NCI-H1694 treated with DMSO at 0.1 percent for 48 hours (cell line): ENCODE measurements at regions not wholly inside any gene's neighbourhood (a gene's known extent, or its start where the extent isn't known, plus 50 kb on each side); places are given as distances from the start of the nearest gene placed in this dataset.
A peak's percentile ranks its signal among the peaks of the same experiment; 100 is the strongest.
"Not testable (repeated sequence)": the region's sequence is repeated elsewhere in the genome, so short reads cannot be mapped to it uniquely, and the experiment has no call there.

Source experiments
- DNase-seq: peaks from one replicate; lab custom pipeline; 2025; lab: John Stamatoyannopoulos, UW

GRCh38 chr3:107942244-107942643, 148.6 kb downstream of the CD47 start:
- DNase-seq = no peak

GRCh38 chr3:107939691-107940442, 151.0 kb downstream of the CD47 start:
- DNase-seq = no peak

- peak; percentile 23 for DNase-seq
Observed at GRCh38 chr3:107938143-107938542, 152.7 kb downstream of the CD47 start.

GRCh38 chr3:107934808-107935207, 156.0 kb downstream of the CD47 start:
- DNase-seq = no peak

- no peak for DNase-seq
Observed at GRCh38 chr3:107933450-107933849, 157.4 kb downstream of the CD47 start.

GRCh38 chr3:107931326-107931725, 159.5 kb downstream of the CD47 start:
- no peak for DNase-seq

- no peak for DNase-seq
Observed at GRCh38 chr3:107929088-107929487, 161.7 kb downstream of the CD47 start.

GRCh38 chr3:107928084-107928445, 162.8 kb downstream of the CD47 start:
- no peak for DNase-seq

- DNase-seq = peak; percentile 33
Observed at GRCh38 chr3:107927361-107928083, 163.3 kb downstream of the CD47 start.

GRCh38 chr3:107925851-107926250, 165.0 kb downstream of the CD47 start:
- no peak for DNase-seq

- DNase-seq = no peak
Observed at GRCh38 chr3:107921038-107921437, 169.8 kb downstream of the CD47 start.

GRCh38 chr3:107920538-107920937, 170.3 kb downstream of the CD47 start:
- no peak for DNase-seq

GRCh38 chr3:107919239-107919638, 171.6 kb downstream of the CD47 start:
- DNase-seq = no peak

- DNase-seq = no peak
Observed at GRCh38 chr3:107916171-107916570, 174.7 kb downstream of the CD47 start.

GRCh38 chr3:107915706-107916105, 175.1 kb downstream of the CD47 start:
- no peak for DNase-seq

GRCh38 chr3:107913701-107914100, 177.1 kb downstream of the CD47 start:
- no peak for DNase-seq

GRCh38 chr3:107911337-107912000, 179.4 kb downstream of the CD47 start:
- DNase-seq = no peak

GRCh38 chr3:107910713-107911259, 180.0 kb downstream of the CD47 start:
- DNase-seq = no peak

- not testable (repeated sequence) for DNase-seq
Observed at GRCh38 chr3:107909583-107909982, 181.2 kb downstream of the CD47 start.

GRCh38 chr3:107907996-107908395, 182.8 kb downstream of the CD47 start:
- no peak for DNase-seq

GRCh38 chr3:107904536-107905066, 186.2 kb downstream of the CD47 start:
- DNase-seq = no peak

- DNase-seq = no peak
Observed at GRCh38 chr3:107899990-107900651, 190.7 kb downstream of the CD47 start.
